ENCODE measurements at regions not wholly inside any gene's neighbourhood (a gene's known extent, or its start where the extent isn't known, plus 50 kb on each side); places are given as distances from the start of the nearest gene placed in this dataset.

- no peak overlapping the region for H3K4me3 Mint-ChIP-seq
- intact Hi-C loops (cut with micrococcal nuclease), result no loop called here
- no peaks in the 10 kb centered on the region for H3K27me3 Mint-ChIP-seq
- Histone ChIP-seq H3K27me3 (replicated peaks in 1 of 4; ENCODE audit: control extremely low read depth in 1 of 4, control insufficient read depth in 3 of 4, insufficient read depth in 4 of 4, low read length in 3 of 4) (no peaks in the 10 kb centered on the region), H3K36me3 (replicated peaks in 1 of 2; ENCODE audit: control extremely low read depth in 1 of 2, control insufficient read depth in 1 of 2, extremely low read depth in 1 of 2, insufficient read depth in 2 of 2, low read length in 1 of 2) (no peaks in the 10 kb centered on the region), H3K4me2 (replicated peaks; ENCODE audit: low read depth, low read length, poor library complexity, severe bottlenecking) (no peak overlapping the region), H2AFZ (ENCODE audit: insufficient read depth, low read depth, low read length, poor library complexity, severe bottlenecking) (no peak overlapping the region), H3K4me3 (ENCODE audit: control extremely low read depth in 1 of 5, extremely low read depth in 1 of 5, insufficient read depth in 1 of 5, low read depth in 2 of 5, low read length in 4 of 5) (no peak overlapping the region), H3K79me2 (ENCODE audit: control insufficient read depth, insufficient read depth, low read length) (no peaks in the 10 kb centered on the region), H3K27ac (ENCODE audit: low read length in 2 of 2) (no peak overlapping the region), H4K20me1 (ENCODE audit: control insufficient read depth, insufficient read depth, low read length, poor library complexity, severe bottlenecking) (no peaks in the 10 kb centered on the region), H3K9me3 (ENCODE audit: control extremely low read depth in 1 of 3, control insufficient read depth in 2 of 3, insufficient read depth in 1 of 3, low read length in 2 of 3) (peaks cover 0 to 3% (median 0%) of the 10 kb centered on the region in 3 donors), H3K9ac (ENCODE audit: low read length) (no peak overlapping the region), H3K4me1 (ENCODE audit: control insufficient read depth in 2 of 2, insufficient read depth in 2 of 2, low read length in 2 of 2) (no peaks in the 10 kb centered on the region)
- POLR2A ChIA-PET, result no interaction called here
- CTCF ChIA-PET, result no interaction called here
- ATAC-seq (ENCODE audit: low read depth), result no peak
- DNase-seq, result no peak
- TF ChIP-seq CTCF (IDR thresholded peaks at IDR 0.05), result no peak
- TF ChIP-seq EZH2 (IDR thresholded peaks at IDR 0.05; ENCODE audit: borderline replicate concordance, insufficient read depth, low read depth, low read length, poor library complexity, severe bottlenecking), result no peak
- no peaks in the 10 kb centered on the region for H3K4me1 Mint-ChIP-seq
- H3K9me3 Mint-ChIP-seq (ENCODE audit: insufficient read depth), result peaks cover 7% of the 10 kb centered on the region
- no peak overlapping the region for H3K27ac Mint-ChIP-seq
Observed at GRCh38 chr12:77531912-77532311, 298.8 kb upstream of the NAV3 start.

GRCh38 chr12:77522247-77522646 lies 308.4 kb upstream of the NAV3 start:
- Histone ChIP-seq H3K4me1 (ENCODE audit: control insufficient read depth in 2 of 2, insufficient read depth in 2 of 2, low read length in 2 of 2) (no peaks in the 10 kb centered on the region), H3K9me3 (ENCODE audit: control extremely low read depth in 1 of 3, control insufficient read depth in 2 of 3, insufficient read depth in 1 of 3, low read length in 2 of 3) (peaks cover 0 to 12% (median 0%) of the 10 kb centered on the region in 3 donors), H3K79me2 (ENCODE audit: control insufficient read depth, insufficient read depth, low read length) (no peaks in the 10 kb centered on the region), H3K9ac (ENCODE audit: low read length) (no peak overlapping the region), H3K4me2 (replicated peaks; ENCODE audit: low read depth, low read length, poor library complexity, severe bottlenecking) (no peak overlapping the region), H3K27me3 (replicated peaks in 1 of 4; ENCODE audit: control extremely low read depth in 1 of 4, control insufficient read depth in 3 of 4, insufficient read depth in 4 of 4, low read length in 3 of 4) (no peaks in the 10 kb centered on the region), H3K27ac (ENCODE audit: low read length in 2 of 2) (no peak overlapping the region), H3K36me3 (replicated peaks in 1 of 2; ENCODE audit: control extremely low read depth in 1 of 2, control insufficient read depth in 1 of 2, extremely low read depth in 1 of 2, insufficient read depth in 2 of 2, low read length in 1 of 2) (no peaks in the 10 kb centered on the region), H2AFZ (ENCODE audit: insufficient read depth, low read depth, low read length, poor library complexity, severe bottlenecking) (no peak overlapping the region), H3K4me3 (ENCODE audit: control extremely low read depth in 1 of 5, extremely low read depth in 1 of 5, insufficient read depth in 1 of 5, low read depth in 2 of 5, low read length in 4 of 5) (no peak overlapping the region), H4K20me1 (ENCODE audit: control insufficient read depth, insufficient read depth, low read length, poor library complexity, severe bottlenecking) (no peaks in the 10 kb centered on the region)
- Mint-ChIP-seq H3K4me1 (no peaks in the 10 kb centered on the region), H3K27ac (no peak overlapping the region), H3K4me3 (no peak overlapping the region), H3K27me3 (no peaks in the 10 kb centered on the region), H3K9me3 (ENCODE audit: insufficient read depth) (peaks cover 3% of the 10 kb centered on the region)
- ChIA-PET CTCF (no interaction called here), POLR2A (no interaction called here)
- no peak for TF ChIP-seq EZH2 (IDR thresholded peaks at IDR 0.05; ENCODE audit: borderline replicate concordance, insufficient read depth, low read depth, low read length, poor library complexity, severe bottlenecking)
- no peak for TF ChIP-seq CTCF (IDR thresholded peaks at IDR 0.05)
- intact Hi-C loops (cut with micrococcal nuclease), result no loop called here
- no CpG with 5 or more reads among the region's 1 CpG for WGBS (ENCODE audit: insufficient coverage)
- ATAC-seq (ENCODE audit: low read depth) (no peak), DNase-seq (no peak)
